Activated CD4-positive, alpha-beta T cell treated with anti-CD3 and anti-CD28 coated beads for 24 hours (primary cell): ENCODE measurements at regions not wholly inside any gene's neighbourhood (a gene's known extent, or its start where the extent isn't known, plus 50 kb on each side); places are given as distances from the start of the nearest gene placed in this dataset.

ENCODE experiments used
- DNase-seq, 2 donors: peaks; one replicate each; pipeline ENCODE4 v3.0.0-alpha.2; 2020; ENCODE audit warnings: low read depth in 2 of 2

GRCh38 chr1:91575909-91576519 lies 75.4 kb downstream of the CDC7 start:
- no peak for DNase-seq

GRCh38 chr1:91578320-91579109 lies 77.9 kb downstream of the CDC7 start:
- DNase-seq = no peak

- DNase-seq = no peak
Measured at GRCh38 chr1:91579658-91580228, 79.1 kb downstream of the CDC7 start.

GRCh38 chr1:91582431-91582921 lies 81.8 kb downstream of the CDC7 start:
- DNase-seq = no peak

GRCh38 chr1:91583326-91583755 lies 82.7 kb downstream of the CDC7 start:
- no peak for DNase-seq

GRCh38 chr1:91584309-91584708 lies 83.7 kb downstream of the CDC7 start:
- no peak for DNase-seq

- DNase-seq = no peak
Measured at GRCh38 chr1:91584878-91585277, 84.2 kb downstream of the CDC7 start.

GRCh38 chr1:91585502-91585901 lies 84.9 kb downstream of the CDC7 start:
- no peak for DNase-seq

GRCh38 chr1:91585982-91586381 lies 85.3 kb downstream of the CDC7 start:
- no peak for DNase-seq

GRCh38 chr1:91589437-91589836 lies 88.8 kb downstream of the CDC7 start:
- DNase-seq = no peak

GRCh38 chr1:91591175-91591974 lies 90.7 kb downstream of the CDC7 start:
- no peak for DNase-seq

- no peak for DNase-seq
Measured at GRCh38 chr1:91592716-91593477, 92.2 kb downstream of the CDC7 start.

GRCh38 chr1:91594383-91595055 lies 93.9 kb downstream of the CDC7 start:
- no peak for DNase-seq

- DNase-seq = no peak
Measured at GRCh38 chr1:91596474-91596873, 95.8 kb downstream of the CDC7 start.

- DNase-seq = no peak
Measured at GRCh38 chr1:91597215-91597614, 96.6 kb downstream of the CDC7 start.

- no peak for DNase-seq
Measured at GRCh38 chr1:91600431-91601337, 100.0 kb downstream of the CDC7 start.

GRCh38 chr1:91601554-91602376 lies 101.1 kb downstream of the CDC7 start:
- DNase-seq = no peak

GRCh38 chr1:91603409-91603808 lies 102.8 kb downstream of the CDC7 start:
- DNase-seq = peak in 1 of 2 donors; percentile 13

- no peak for DNase-seq
Measured at GRCh38 chr1:91604632-91605031, 104.0 kb downstream of the CDC7 start.
